Suppressor macrophage treated with lipopolysaccharide for 4 hours (primary cell): ENCODE measurements at regions not wholly inside any gene's neighbourhood (a gene's known extent, or its start where the extent isn't known, plus 50 kb on each side); places are given as distances from the start of the nearest gene placed in this dataset.

ENCODE experiments used
- DNase-seq: peaks from one replicate; pipeline ENCODE4 v3.0.0-alpha.2; 2020

- no peak for DNase-seq
These were observed 77.3 kb upstream of the CDH5 start for GRCh38 chr16:66289051-66289680.

GRCh38 chr16:66287926-66288325 lies 78.6 kb upstream of the CDH5 start:
- peak; percentile 7 for DNase-seq

GRCh38 chr16:66287416-66287815 lies 79.1 kb upstream of the CDH5 start:
- DNase-seq = no peak

GRCh38 chr16:66286527-66286926 lies 80.0 kb upstream of the CDH5 start:
- DNase-seq = no peak

- no peak for DNase-seq
These were observed 87.8 kb upstream of the CDH5 start for GRCh38 chr16:66278604-66279262.

- no peak for DNase-seq
These were observed 88.4 kb upstream of the CDH5 start for GRCh38 chr16:66278111-66278531.

- DNase-seq = no peak
These were observed 89.0 kb upstream of the CDH5 start for GRCh38 chr16:66277311-66278070.

- peak; percentile 71 for DNase-seq
These were observed 90.6 kb upstream of the CDH5 start for GRCh38 chr16:66275775-66276428.

- DNase-seq = peak; percentile 58
These were observed 92.0 kb upstream of the CDH5 start for GRCh38 chr16:66274335-66275110.

- DNase-seq = no peak
These were observed 92.7 kb upstream of the CDH5 start for GRCh38 chr16:66273644-66274334.

GRCh38 chr16:66273053-66273452 lies 93.4 kb upstream of the CDH5 start:
- DNase-seq = no peak

GRCh38 chr16:66272461-66272860 lies 94.0 kb upstream of the CDH5 start:
- no peak for DNase-seq

- DNase-seq = no peak
These were observed 95.1 kb upstream of the CDH5 start for GRCh38 chr16:66271074-66272060.

- peak; percentile 73 for DNase-seq
These were observed 96.1 kb upstream of the CDH5 start for GRCh38 chr16:66270333-66270927.

GRCh38 chr16:66269617-66270332 lies 96.7 kb upstream of the CDH5 start:
- no peak for DNase-seq

GRCh38 chr16:66267292-66268014 lies 99.0 kb upstream of the CDH5 start:
- no peak for DNase-seq

- no peak for DNase-seq
These were observed 99.8 kb upstream of the CDH5 start for GRCh38 chr16:66266436-66267291.

GRCh38 chr16:66265556-66266141 lies 100.8 kb upstream of the CDH5 start:
- DNase-seq = no peak
